GOT3 (cell line): ENCODE measurements at regions not wholly inside any gene's neighbourhood (a gene's known extent, or its start where the extent isn't known, plus 50 kb on each side); places are given as distances from the start of the nearest gene placed in this dataset.

Experiments used
- DNase-seq: peaks from one replicate; lab custom pipeline; 2025; ENCODE audit warnings: mixed read lengths; lab: John Stamatoyannopoulos, UW

GRCh38 chr15:46708226-46708625 lies 1009.1 kb upstream of the SEMA6D start:
- no peak for DNase-seq

GRCh38 chr15:46709460-46710083 lies 1007.7 kb upstream of the SEMA6D start:
- no peak for DNase-seq

- no peak for DNase-seq
Measured at GRCh38 chr15:46710401-46710960, 1006.8 kb upstream of the SEMA6D start.

- no peak for DNase-seq
Measured at GRCh38 chr15:46713045-46713444, 1004.3 kb upstream of the SEMA6D start.

- DNase-seq: no peak
Measured at GRCh38 chr15:46714950-46715349, 1002.4 kb upstream of the SEMA6D start.

GRCh38 chr15:46723308-46723707 lies 994.0 kb upstream of the SEMA6D start:
- DNase-seq: no peak

GRCh38 chr15:46732060-46732459 lies 985.2 kb upstream of the SEMA6D start:
- DNase-seq: no peak

- no peak for DNase-seq
Measured at GRCh38 chr15:46735115-46735514, 982.2 kb upstream of the SEMA6D start.

GRCh38 chr15:46751303-46751702 lies 966.0 kb upstream of the SEMA6D start:
- no peak for DNase-seq

GRCh38 chr15:46753946-46754345 lies 963.4 kb upstream of the SEMA6D start:
- DNase-seq: no peak

GRCh38 chr15:46763091-46763490 lies 954.2 kb upstream of the SEMA6D start:
- DNase-seq: no peak

GRCh38 chr15:46764851-46765250 lies 952.5 kb upstream of the SEMA6D start:
- no peak for DNase-seq

GRCh38 chr15:46766021-46766420 lies 951.3 kb upstream of the SEMA6D start:
- DNase-seq: no peak

GRCh38 chr15:46768287-46768686 lies 949.0 kb upstream of the SEMA6D start:
- no peak for DNase-seq

GRCh38 chr15:46773016-46773415 lies 944.3 kb upstream of the SEMA6D start:
- no peak for DNase-seq

- DNase-seq: no peak
Measured at GRCh38 chr15:46778876-46779275, 938.4 kb upstream of the SEMA6D start.

- DNase-seq: no peak
Measured at GRCh38 chr15:46786590-46787285, 930.6 kb upstream of the SEMA6D start.

GRCh38 chr15:46795685-46796084 lies 921.6 kb upstream of the SEMA6D start:
- no peak for DNase-seq

- DNase-seq: no peak
Measured at GRCh38 chr15:46808834-46809233, 908.5 kb upstream of the SEMA6D start.

- no peak for DNase-seq
Measured at GRCh38 chr15:46815240-46815639, 902.1 kb upstream of the SEMA6D start.

GRCh38 chr15:46815765-46816164 lies 901.5 kb upstream of the SEMA6D start:
- DNase-seq: no peak

- DNase-seq: no peak
Measured at GRCh38 chr15:46848704-46849103, 868.6 kb upstream of the SEMA6D start.

- DNase-seq: no peak
Measured at GRCh38 chr15:46853600-46853999, 863.7 kb upstream of the SEMA6D start.

- DNase-seq: no peak
Measured at GRCh38 chr15:46854564-46854963, 862.7 kb upstream of the SEMA6D start.
